GM19397 (cell line): ENCODE measurements at regions not wholly inside any gene's neighbourhood (a gene's known extent, or its start where the extent isn't known, plus 50 kb on each side); places are given as distances from the start of the nearest gene placed in this dataset.
A peak's percentile ranks its signal among the peaks of the same experiment; 100 is the strongest.
"Not testable (repeated sequence)": the region's sequence is repeated elsewhere in the genome, so short reads cannot be mapped to it uniquely, and the experiment has no call there.

ENCODE experiments used
- ATAC-seq: cut with Tn5 transposase; IDR thresholded peaks from one replicate; pipeline ENCODE4 v1.9.1; 2021; ENCODE audit warnings: mild to moderate bottlenecking, moderate library complexity; ENCODE audit not compliant: unreplicated experiment

DNA sequence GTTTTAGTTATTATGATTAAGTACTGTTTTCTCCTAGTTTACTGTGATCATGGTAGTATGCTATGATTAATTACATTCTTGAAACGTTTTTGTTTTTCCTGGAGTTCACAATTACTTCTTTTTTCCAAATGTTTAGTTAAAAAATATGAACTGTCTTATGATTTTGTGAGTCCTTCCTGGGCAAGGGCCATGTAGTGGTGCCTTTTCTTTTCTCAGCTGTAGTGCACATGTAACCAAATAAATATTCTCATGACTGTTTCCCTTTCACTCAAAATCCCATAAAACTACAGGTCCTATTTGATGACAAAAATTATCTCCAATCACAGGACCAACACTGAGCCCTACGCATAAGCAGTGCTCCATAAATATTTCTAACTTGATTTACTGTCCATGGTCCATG is 118.9 kb upstream of the EGR2 start:
- ATAC-seq = no peak

DNA sequence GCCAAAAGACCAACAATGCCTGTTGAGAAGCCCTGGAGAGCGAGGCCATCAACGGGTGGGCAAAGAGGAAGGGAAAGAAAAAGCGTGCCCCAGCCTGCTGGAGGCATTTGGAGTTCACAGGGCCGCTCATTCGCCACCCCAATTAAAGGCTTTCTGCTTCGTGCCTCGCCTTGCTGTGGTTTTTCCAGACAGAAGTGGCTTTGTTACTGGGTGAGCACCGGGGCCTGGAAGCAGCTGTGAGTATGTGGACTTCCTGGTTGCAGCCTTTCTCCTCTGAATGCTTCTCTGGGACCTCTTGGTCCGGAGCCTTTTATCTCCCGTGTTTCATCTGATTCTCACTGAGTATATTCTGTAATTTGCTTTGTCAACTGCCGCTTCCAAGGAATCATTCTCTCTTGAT is 118.1 kb upstream of the EGR2 start:
- no peak for ATAC-seq

DNA sequence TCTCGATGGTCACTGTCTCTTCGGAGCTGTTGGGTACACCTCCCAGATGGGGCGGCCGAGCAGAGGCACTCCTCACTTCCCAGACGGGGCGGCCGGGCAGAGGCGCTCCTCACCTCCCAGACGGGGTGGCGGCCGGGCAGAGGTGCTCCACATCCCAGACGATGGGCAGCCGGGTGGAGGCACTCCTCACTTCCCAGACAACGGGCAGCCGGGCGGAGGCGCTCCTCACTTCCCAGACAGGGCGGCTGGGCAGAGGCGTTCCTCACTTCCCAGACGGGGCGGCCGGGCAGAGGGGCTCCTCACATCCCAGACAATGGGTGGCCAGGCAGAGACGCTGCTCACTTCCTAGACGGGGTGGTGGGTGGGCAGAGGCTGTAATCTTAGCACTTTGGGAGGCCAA is 112.6 kb upstream of the EGR2 start:
- ATAC-seq = not testable (repeated sequence)

DNA sequence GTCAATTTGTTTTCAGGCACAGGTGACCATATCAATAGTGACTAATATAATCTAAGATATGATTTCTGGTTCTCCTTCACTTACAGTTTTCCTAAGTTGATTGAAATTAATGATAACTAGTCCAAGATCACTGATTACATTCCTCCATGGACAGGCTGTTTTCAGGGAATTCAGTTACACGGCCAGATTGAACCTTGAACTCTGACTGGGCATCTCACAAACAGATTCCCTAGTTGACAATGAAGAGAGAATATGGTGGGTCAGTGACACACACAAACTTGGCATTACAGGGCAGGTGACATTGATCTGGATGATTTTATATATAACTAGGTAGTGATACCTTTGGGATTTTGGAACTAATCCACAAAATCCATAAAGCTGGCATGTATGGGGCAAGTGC is 110.2 kb upstream of the EGR2 start:
- no peak for ATAC-seq

DNA sequence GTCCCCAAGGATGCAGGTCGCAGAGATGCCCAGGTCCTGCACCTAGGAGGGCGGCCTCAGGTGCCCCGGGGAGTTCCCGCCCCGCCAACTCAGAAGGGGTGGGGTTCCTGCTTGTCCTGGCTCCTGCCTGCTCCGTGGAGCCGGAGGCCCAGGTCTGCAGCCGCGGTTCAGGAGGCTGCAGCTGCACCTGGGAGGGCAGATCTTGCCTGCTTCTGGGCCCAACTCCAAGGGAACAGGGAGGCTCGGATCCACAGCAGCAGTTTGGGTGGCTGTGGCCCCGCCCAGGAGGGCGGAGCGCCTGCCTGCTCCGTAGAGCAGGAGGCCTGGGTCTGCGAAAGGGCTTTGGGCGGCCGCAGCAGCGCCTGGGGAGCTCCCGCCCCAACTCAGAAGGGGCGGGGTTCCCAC is 108.2 kb upstream of the EGR2 start:
- ATAC-seq = no peak

DNA sequence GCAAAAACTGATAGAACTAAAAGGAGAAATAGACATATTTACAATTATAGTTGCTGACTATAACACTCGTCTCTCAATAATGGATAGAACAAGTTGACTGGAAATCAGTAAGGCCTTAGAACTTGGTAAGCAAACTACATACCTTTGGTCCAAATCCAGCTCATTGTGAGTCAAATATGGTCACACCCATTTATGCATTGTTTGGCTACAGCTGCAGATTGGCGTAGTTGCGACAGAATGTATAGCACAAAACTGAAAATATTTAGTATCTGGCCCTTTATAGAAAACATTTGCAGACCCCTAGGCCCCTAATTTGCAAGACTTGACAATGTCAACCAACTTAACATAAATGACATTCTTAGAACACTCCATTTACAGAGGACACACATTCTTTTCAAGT is 103.6 kb upstream of the EGR2 start:
- ATAC-seq = no peak

DNA sequence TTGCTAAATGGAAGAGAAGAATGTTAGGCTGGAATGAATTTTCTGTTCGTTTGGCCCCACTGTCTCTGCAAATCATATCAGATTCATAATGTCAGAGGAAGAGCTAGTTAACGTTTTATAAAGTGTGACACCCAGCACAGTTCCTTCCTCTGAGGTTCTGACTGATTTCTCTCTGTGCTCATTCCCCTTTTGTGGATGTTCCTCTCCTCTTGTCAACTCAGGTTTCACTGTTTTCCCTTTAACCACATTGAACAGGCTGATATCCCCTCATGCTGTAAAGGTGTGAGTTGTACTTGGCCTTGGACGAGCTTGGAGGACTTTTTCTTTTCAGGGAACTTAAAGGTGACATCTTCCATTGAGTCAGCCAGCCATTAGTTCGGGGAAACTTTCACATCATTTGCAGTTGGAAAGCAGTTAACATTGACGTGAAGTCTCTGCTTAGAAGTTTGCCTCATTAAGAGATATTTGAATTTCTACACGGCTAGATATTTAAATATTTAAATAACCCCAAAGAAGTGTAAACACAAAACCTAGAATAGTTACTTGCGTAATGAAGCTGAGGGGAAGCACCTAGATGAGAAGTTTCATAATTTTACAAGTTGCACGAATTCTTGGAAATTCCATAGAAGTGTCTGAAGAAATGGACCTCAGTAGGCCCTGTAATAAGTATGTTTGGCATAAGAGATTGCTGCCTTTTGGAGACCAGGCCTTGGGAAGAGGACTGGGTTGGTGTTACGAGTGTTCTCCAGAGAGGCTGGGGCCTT is 101.5 kb upstream of the EGR2 start:
- ATAC-seq = peak; percentile 59

DNA sequence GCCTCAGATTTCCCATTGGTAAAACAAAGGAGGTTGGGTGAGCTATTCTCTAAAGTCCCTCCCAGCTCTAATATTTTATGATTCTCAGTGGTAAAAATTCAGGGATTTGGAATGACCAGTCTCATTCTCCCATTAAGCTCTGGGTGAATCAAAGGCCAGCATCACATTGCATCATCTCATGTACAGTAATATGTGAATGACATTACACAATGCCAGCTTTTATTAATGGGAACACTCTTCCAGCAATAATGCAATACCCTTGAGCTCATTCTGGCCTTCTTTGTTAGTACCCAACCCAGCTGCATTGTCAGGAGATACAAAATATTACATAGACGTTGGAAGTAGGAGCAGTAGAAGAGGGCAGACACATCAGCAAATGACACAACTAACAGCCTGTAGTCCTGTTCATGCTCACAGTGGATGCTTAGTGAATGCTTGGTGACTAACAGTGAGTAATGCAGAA is 100.0 kb upstream of the EGR2 start:
- ATAC-seq = no peak

DNA sequence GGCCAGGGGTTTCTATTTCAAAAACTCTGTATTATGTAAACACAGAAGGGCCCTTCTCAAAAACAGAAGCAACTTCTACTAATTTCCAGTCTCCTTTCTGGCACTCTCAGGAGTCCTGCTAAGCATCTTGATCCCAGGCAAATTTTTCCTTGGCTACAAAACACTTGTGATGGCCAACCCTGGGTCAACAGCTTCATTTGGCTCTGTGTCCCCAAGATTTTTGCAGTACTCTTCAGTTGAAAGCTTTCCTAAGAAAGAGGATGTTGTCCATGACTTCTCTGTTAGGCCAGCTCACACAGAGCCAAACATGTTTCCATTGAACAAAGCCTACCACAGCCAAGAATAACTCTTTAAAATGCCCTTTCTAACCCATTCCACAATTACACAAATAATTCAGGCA is 99.0 kb upstream of the EGR2 start:
- no peak for ATAC-seq

DNA sequence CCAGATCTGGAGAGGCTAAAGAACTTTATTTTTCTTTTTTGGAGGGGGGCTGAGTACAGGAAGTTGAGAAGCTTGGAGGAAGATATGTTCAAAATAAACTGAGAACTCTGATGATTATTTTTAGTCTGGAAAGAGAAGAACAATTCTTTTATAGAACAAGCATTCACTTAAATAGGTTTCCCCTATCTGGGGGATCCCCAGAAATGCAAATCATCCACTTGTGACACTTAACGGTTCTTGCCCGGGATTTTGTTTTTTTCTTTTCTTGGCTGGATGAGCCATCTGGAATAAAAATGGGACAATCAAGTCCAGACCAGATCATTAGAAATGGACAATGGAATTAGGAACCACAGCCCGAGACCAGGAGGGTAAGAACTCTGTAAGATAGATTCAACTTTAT is 95.9 kb upstream of the EGR2 start:
- ATAC-seq = no peak

DNA sequence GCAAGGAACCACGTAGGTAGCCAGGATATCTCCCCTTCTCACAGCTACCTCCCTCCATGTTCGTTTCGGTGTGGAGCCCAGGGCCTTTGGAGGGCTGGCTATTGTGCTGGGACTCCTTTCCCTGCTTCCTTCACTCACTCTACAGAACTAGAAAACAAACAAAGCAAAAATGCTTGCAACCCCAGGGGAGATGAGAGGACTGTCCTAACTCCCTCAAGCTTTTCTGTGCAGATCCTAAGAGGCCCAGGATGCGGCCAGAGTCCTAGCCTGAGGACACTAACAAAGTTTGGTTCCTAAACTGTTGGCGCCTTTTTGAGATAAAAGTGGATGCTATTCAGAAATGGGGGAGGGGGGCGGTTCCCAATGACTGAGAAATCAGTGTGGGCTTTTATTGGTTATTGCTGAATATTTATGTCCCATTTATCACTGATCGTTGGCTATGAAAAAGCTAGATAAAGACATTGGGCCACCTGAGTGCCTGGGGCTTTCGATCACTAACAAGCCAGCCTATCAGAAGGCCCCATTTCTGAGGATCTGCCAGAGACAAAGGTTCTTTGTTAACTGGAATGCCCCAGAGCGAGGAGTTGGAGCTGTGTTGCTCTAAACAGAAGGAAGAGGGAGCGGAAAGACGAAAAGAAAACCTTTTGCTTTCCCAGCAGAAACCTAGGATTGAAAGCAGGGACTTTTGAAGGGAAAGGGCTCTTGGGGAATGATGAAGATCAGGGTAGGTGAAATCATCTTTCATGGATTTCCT is 95.2 kb upstream of the EGR2 start:
- ATAC-seq = no peak

DNA sequence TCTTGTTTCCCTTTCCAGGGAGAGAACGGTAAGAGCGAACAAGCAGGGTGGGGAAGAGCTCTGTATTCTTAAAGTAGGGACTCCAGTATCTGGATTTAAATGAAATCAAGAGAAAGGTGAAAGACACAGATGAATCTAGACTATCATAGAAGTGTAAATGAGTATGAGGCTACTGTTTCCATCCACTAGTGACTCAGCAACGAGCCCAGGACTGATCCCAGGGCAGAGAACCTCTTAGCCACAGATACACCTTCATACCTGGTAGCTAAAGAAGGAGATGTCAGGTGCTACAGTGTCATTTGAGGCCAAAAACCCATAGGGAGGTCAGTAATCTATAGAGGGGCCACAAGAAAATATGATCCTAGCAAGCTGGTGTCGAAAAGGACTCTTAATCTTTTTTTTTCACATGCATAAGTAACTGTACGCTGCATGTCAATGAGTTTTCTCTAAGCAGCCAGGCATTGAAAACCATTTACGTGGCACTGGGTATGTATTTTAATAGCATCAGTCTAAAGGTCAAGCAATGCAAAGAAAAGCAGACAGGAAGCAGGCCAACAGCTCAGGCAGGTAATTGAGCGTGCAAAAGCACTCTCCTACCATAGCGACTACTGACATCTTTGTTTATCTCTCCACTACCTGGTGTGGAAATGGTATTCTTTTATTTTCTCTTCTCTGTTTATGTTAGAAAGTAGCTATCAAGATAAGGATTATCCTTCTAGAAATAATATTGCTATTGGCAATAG is 91.5 kb upstream of the EGR2 start:
- peak; percentile 83 for ATAC-seq

DNA sequence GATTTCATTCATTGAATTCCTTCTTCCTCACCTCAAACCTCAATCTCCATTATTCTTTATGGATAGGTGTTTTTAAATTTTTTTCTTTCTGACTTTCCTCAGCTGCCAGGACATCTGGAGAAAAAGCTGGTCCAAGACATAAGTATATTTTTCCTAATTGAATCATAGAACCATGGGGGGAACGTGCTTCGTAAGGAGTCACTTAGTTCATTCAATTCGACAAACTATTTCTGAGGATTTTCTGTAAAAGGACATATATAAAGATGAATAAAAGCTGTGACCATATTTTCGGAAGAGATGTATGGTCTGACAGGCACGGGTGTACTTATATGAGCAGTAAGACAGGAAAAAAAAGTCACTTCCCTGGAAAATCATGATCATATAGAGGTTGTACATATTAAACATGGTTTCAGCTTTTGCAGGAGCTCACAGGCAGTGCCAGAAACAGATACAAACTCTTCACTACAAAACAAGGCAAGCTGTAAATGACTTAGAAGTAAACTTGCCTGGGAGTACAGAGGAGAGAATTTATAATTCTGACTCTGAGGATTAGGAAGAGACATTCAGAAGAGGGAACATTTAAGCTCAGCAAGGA is 88.2 kb upstream of the EGR2 start:
- no peak for ATAC-seq

DNA sequence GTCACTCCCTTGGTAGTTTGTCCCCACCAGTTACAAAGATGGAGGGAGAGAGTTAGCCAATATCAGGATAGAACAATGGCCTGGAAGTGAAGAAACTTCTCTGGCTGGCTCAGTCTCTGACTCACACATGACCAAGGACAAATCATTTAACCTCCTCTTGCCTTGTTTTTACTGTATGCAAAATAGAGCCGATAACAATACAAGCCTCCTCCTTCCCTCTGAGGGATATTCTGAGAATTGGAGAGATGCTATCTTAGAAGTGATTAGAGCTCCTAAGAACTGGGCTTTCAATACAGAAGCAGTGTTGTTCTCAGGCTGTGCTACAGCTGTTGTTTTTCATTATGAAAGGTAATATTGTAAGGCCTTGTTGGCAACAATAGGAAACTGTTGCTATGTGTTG is 87.7 kb upstream of the EGR2 start:
- no peak for ATAC-seq

DNA sequence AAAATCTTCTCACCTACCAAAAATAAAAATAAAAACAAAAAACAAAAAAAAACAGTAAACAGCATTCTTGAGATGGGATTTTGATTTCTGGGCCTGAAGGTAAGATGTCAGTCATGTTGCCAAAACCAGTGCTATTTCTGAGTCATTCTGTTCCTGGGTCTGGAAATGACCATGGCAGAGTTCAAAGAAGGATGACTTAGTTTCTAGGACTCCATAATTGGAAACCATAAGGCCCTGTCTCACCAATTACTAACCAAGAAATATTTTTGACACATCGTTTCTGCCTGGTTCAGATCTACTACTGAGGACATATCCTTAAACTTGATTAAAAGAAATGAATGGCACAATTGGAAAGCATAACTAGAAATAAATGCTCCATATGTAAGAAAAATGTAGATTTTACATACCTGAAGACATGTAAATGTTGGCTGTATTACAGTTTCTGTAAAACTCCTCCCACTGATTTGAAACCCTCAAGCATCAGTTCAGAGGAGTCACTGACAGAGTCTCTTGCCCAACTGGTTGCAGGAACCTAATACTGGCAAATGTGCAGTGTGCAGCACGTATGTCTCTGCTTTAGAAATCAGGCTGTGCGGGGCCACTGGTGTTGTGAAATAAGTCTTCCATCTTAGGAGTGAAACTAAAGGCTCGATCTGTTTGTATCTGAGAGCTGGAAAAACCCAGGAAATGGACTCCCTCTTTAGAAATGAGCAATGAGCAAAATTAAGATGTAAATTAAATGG is 84.8 kb upstream of the EGR2 start:
- no peak for ATAC-seq

DNA sequence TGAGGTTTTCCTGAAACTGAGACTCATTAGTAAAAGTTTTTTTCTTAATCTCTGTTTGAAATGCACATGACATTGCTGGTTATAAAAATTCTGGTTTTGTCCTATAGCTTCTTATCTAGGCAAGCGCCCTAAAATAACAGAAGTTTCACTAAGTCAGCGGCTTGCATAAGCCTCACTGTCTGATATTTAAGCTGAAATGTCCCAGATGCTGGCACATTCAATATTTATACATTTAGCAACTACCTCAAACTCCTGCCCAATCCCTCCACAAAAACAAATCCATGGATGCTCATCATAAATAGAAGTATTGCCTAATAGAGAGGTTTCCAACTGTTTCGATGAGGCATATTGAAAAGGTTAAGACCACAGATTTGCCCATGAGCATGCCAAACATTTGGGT is 83.1 kb upstream of the EGR2 start:
- ATAC-seq = no peak

DNA sequence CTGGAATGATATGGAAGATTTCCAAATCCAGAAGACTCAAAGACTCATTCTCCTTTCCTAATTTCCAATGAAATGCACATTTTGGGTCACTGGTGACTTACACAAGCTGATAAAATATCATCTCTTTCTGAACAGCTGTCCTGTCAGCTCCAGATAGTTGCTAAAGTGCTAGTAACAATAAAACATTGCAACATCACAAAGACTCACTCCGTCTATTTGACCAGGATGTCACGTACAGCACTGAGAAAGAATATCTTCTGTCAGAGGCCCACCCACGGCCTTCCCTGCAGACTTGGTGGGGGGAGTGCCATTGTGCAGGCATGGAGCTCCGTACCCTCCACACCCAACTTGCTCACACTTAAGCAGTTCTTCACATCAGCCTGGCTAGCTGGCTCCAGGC is 78.9 kb upstream of the EGR2 start:
- no peak for ATAC-seq

DNA sequence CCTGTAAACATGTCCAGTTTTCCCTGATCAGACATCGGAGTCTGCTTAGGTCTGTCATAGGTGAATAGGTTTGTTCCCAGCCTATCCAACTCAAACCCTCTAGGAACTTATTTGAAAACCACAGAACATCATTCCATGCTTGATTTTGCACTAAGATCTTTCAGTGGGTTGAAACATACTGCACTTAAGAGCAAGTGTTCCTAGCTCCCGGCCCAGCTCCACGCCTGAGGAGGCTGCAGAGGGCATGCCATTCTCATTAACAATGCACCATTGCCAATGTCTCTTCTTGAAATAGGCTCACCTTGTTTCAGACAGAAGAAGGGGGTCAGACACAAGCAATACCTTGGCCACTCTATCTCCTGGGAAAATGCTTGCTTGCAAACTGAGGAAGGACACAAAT is 78.0 kb upstream of the EGR2 start:
- ATAC-seq = no peak

DNA sequence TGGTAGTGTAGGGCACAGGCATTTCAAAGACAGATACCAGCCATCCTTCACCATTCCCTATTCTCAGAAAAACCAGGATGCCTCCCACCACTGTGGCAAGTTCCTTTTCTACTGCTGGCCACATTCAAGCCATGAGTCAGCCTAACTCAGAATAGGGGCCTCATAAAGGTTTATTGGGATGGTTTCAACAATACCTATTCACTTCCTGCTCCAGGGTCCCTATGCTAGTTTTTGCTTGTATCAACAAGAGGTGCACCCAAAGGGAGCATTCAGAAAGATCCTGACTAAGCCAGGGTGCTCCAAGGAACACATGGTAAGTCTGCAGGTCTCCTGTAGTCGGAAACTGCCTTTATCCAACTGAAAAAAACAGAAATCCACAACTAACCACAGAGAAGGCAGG is 76.9 kb upstream of the EGR2 start:
- ATAC-seq = no peak

DNA sequence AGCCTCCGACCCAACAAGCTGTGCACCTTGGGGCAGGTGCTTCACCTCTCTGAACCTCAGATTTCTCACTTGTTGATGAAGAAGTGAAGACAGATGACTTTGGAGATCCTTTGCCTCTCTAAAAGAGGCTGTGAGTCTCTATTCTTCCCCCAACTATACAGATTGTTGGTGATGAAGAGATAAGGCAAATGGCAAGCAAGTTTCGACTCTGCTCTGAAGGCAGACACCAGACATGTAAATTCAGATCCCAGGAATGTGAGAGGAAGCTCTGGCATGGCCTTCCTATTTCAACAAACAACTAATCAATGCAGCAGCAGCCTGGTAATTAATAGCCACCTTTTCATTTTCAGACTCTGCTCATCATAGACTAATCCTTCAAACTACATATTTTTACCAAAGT is 74.2 kb upstream of the EGR2 start:
- ATAC-seq = no peak

DNA sequence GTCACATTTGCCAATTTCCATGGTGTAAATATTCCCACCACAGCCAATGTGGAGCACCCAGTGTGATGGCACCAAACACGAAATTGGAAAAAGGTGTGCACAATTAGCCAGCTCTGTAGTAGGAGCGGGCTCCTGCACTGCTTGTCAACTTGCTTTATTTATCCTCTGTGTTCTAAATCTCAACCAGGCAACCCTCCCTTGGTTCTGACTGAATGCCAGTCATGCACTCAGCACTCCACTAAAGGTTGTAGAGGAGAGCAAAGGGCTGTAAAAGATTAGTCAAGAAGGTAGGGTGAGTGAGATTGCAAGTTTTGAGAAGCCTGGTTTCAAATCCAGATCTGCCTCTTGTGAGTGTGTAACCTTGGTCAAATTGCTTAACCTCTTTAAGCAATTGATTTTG is 71.5 kb upstream of the EGR2 start:
- ATAC-seq = no peak
